ENCODE measurements at regions not wholly inside any gene's neighbourhood (a gene's known extent, or its start where the extent isn't known, plus 50 kb on each side); places are given as distances from the start of the nearest gene placed in this dataset.
A peak's percentile ranks its signal among the peaks of the same experiment; 100 is the strongest.

GRCh38 chr2:240247868-240248720, 107.6 kb upstream of the OTOS start:
- no peak for DNase-seq (ENCODE audit: low read depth, low spot score)
- in situ Hi-C loops (cut with HindIII; ENCODE audit: low pct_unique_long_range_greater_than_20kb, low sequenced_read_pairs) = no loop called here

DNA sequence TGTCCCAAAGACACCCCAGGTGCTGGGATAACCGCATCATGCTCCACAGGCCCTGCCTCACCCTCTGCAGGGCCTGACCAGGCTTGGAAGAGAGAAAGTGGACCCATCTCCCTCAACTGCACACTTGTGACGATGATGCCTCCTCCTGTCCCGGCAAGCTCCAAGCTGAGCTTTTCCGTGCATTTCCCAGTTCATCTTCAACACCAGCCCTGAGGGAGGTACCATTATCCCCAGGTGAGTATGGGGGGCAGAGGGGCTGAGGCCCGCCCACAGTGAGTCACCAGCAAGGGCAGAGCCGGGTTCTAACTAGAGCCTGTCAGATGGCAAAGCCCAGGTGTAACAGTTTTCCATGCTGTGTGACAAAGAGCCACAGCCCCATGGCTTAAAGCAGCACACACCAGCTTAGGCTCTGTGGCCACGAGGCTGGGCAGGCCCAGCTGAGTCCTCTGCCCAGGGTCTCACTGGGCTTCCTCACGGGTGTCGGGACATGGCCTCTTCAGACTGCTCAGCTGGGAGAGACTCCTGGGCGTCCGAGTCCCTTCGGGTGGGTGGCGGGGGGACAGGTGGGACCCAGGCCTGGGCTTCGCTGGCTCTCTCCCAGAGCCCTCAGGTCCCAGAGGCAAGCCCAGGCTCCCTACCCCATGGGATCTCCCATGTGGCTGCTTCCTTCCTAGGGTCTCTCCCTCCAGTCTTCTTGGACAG, 108.4 kb upstream of the OTOS start:
- in situ Hi-C loops (cut with HindIII; ENCODE audit: low pct_unique_long_range_greater_than_20kb, low sequenced_read_pairs) = no loop called here
- no peak for DNase-seq (ENCODE audit: low read depth, low spot score)

- no peak for DNase-seq (ENCODE audit: low read depth, low spot score)
- in situ Hi-C loops (cut with HindIII; ENCODE audit: low pct_unique_long_range_greater_than_20kb, low sequenced_read_pairs) = no loop called here
Measured at GRCh38 chr2:240249423-240250149, 109.1 kb upstream of the OTOS start.

GRCh38 chr2:240250150-240250984, 109.9 kb upstream of the OTOS start:
- in situ Hi-C loops (cut with HindIII; ENCODE audit: low pct_unique_long_range_greater_than_20kb, low sequenced_read_pairs) = no loop called here
- DNase-seq (ENCODE audit: low read depth, low spot score) = no peak

DNA sequence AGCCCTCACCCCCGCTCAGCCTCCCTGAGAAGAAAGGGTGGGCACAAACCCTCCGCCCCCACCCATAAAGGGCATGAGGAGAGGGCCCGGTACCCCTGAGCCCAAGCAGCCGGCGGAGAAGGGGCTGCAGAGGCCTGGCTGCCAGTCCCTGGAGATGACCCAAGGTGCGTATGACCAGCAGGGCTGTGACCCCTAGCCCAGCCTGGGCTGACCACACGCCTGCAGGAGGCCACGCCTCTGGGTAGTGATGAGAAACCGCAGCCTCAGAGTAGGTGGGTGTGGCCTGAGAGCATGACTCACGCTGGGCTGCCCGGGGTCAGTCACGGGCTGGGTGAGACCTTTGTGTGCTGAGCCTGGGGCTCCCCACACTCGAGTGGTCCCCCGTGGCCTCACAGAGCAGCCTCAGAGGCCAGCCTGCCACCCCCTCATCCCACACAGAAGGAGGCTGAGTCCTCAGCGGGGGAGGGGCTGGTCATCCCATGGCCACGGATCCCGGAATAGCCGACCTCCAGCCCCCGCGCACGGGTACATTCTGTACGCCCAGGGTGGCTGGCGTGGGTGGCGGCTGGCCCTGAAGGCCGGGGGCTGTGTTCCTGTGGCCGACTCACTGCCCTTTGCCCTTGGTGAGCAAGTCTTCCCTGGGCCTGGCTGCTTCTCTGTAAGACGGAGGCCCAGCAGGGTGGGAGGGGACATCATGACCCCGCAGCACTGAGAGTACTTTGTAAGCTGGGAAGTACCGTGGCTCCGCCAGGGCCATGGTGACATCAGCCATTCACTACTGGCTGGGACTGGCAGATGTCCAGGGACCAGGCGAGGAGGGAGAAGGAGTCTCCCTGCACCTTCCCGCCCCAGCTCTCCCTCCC, 110.8 kb upstream of the OTOS start:
- DNase-seq (ENCODE audit: low read depth, low spot score) = peak; percentile 50

DNA sequence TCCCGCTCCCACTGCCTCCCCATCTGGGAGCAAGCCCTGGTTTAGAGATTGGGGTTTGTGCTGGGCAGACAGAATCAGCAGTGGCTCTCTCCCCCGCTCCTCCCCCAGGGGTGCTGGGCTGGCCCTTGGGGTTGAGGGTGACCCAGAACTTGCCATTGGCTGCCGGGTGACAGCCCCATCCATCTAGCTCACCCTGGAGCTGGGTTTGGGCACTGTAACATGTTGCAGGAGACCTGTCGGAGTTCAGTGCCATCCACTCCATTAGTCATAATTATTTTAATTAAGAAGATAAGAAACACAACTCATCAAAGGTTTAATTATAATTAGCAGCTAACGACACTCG, 111.4 kb upstream of the OTOS start:
- DNase-seq (ENCODE audit: low read depth, low spot score) = no peak
- in situ Hi-C loops (cut with HindIII; ENCODE audit: low pct_unique_long_range_greater_than_20kb, low sequenced_read_pairs) = no loop called here

More for the DNA sequence above, 110.8 kb upstream of the OTOS start:
- in situ Hi-C loops (cut with HindIII; ENCODE audit: low pct_unique_long_range_greater_than_20kb, low sequenced_read_pairs) = no loop called here

GRCh38 chr2:240252191-240252871, 111.9 kb upstream of the OTOS start:
- in situ Hi-C loops (cut with HindIII; ENCODE audit: low pct_unique_long_range_greater_than_20kb, low sequenced_read_pairs) = no loop called here
- DNase-seq (ENCODE audit: low read depth, low spot score) = no peak

GRCh38 chr2:240252872-240253511, 112.5 kb upstream of the OTOS start:
- DNase-seq (ENCODE audit: low read depth, low spot score) = no peak
- in situ Hi-C loops (cut with HindIII; ENCODE audit: low pct_unique_long_range_greater_than_20kb, low sequenced_read_pairs) = no loop called here

DNA sequence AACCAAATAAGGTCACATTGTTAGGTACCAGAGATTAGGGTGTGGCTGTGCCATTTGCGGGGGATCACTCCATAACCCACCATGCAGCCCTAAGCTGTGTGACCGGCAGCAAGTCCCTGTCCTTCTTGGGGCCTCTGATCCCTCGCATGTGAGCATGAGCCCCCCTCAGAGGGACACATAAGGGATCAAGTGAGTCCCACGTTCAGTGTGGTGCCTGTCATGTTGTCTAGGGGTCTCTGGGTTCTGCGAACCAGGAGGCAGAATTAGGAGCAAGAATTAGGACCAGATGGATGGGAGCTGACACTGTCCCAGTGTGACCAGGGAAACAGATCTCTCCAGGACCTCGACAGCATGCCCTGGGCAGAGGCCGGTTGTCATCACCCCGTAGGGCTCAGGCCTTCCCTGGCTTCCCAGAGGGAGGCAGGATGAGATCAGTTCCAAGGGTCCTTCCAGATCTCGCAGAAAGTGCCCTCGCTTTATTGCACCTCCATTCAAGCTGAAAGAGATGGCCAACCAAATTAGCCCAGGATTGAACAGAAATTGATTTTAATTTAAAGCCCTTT, 113.2 kb upstream of the OTOS start:
- in situ Hi-C loops (cut with HindIII; ENCODE audit: low pct_unique_long_range_greater_than_20kb, low sequenced_read_pairs) = no loop called here
- no peak for DNase-seq (ENCODE audit: low read depth, low spot score)

DNA sequence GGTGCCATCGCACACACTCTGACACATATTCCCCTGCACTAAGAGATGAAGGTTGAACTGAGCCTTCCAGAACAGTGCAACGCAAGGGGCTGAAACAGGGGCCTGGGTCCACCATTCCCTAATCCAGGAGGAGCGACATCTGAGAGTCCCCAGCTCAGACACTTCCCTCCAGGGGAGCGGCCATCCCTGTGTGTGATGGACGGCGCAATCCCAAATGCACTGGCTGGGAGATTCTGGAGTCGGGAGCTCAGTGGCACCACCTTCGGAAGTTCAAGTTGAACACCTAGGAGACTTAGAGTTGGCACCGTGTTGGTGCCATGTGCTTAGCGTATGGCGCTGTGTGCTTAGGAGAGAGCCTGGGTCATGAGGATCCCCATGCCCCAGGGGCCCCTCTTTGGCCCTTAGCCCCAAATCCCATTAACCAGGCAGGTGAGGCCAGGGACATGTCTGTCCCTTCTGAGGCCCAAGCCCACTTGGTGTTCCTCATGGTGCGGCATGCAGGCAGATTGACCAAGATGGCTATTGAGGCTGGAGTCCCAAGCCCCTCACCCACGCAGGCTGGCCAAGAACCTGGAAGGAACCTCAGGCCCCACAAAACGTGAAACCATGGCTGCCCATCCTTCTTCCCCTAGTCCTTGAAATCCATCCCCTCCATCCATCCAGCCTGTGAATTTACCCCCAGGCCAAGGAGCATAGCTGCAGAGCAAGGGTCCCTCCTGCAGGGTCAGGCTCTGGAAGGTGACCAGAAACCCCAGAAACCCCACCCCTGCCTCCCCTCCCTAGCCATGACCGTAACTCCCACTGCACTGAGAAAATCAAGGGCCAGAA, 114.1 kb upstream of the OTOS start:
- in situ Hi-C loops (cut with HindIII; ENCODE audit: low pct_unique_long_range_greater_than_20kb, low sequenced_read_pairs) = no loop called here
- DNase-seq (ENCODE audit: low read depth, low spot score) = no peak

GRCh38 chr2:240255165-240255491, 114.7 kb upstream of the OTOS start:
- no peak for DNase-seq (ENCODE audit: low read depth, low spot score)
- in situ Hi-C loops (cut with HindIII; ENCODE audit: low pct_unique_long_range_greater_than_20kb, low sequenced_read_pairs) = no loop called here

DNA sequence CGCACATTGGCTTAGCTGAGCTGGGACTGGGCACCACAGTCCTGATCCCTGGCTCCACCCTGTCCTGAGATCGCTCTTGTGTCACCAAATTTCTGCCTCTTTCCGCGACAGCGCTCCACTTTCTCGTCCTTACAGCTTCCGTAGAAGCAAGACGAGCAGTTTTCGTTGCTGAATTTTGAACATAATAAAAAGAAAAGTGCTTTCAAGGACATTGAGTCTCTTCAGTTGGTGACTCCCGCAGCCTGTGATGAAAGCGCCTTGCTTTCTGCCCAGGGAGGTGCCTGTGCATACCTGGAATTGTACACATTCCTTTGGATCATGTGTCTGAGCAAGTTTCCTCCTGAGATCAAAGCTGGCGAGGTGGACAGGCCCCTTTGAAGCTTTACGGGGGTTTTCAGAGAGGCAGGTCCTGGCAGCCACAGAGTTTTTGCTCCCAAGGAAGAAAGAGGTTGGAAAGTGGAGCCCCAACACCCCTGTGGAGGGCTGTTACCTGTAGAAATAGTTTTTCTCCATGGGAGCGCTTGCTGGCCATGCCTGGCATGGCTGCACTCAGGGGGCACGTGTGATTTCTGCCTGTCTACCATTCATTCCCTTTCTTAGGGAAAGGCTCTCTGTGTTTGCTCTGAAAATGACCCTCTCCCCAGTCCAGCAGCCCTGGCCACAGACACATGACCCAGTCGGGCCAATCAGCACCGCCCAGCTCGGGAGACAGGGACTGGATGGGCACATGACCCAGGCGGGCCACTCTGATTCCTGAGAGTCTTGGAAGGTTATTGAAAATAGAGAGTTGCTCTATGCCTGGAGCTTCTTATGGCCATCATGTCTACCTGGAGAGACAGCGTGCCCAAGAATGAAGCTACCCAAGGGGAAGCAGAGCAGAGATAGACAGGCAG, 115.6 kb upstream of the OTOS start:
- DNase-seq (ENCODE audit: low read depth, low spot score) = no peak
- in situ Hi-C loops (cut with HindIII; ENCODE audit: low pct_unique_long_range_greater_than_20kb, low sequenced_read_pairs) = no loop called here

GRCh38 chr2:240256704-240257637, 116.5 kb upstream of the OTOS start:
- in situ Hi-C loops (cut with HindIII; ENCODE audit: low pct_unique_long_range_greater_than_20kb, low sequenced_read_pairs) = no loop called here
- no peak for DNase-seq (ENCODE audit: low read depth, low spot score)
